Brain microvascular endothelial cell (primary cell): ENCODE measurements at regions not wholly inside any gene's neighbourhood (a gene's known extent, or its start where the extent isn't known, plus 50 kb on each side); places are given as distances from the start of the nearest gene placed in this dataset.
"Not testable (repeated sequence)": the region's sequence is repeated elsewhere in the genome, so short reads cannot be mapped to it uniquely, and the experiment has no call there.

Source experiments
- DNase-seq: peaks from one replicate; pipeline ENCODE4 v3.0.0-alpha.2; 2020
- H3K27ac ChIP-seq: fragments of 250-450 bp; sonication (Bioruptor Pico); 2 replicates; pipeline ENCODE4 v1.5.1; 2020; ENCODE audit warnings: mild to moderate bottlenecking, moderate library complexity
- H3K27me3 ChIP-seq: fragments of 250-450 bp; sonication (Bioruptor Pico); replicated peaks from 2 replicates; pipeline ENCODE4 v1.5.1; 2020; ENCODE audit warnings: mild to moderate bottlenecking
- H3K36me3 ChIP-seq: fragments of 250-450 bp; sonication (Bioruptor Pico); replicated peaks from 2 replicates; pipeline ENCODE4 v1.5.1; 2020; ENCODE audit warnings: mild to moderate bottlenecking
- H3K4me3 ChIP-seq: 2 replicates; pipeline ENCODE4 v1.5.1; 2011; ENCODE audit warnings: low read depth, mild to moderate bottlenecking, control low read depth, low read length, moderate library complexity
- in situ Hi-C: cut with HindIII; loops from 2 replicates; pipeline ENCODE4 v1.10.0; 2017; ENCODE audit warnings: low sequenced_read_pairs, low pct_ligation_motif_present
- TF ChIP-seq, protein P1 (sequence below): IDR thresholded peaks from 2 replicates; pipeline ENCODE4 v1.5.1; 2011; ENCODE audit warnings: low read depth, mild to moderate bottlenecking, moderate library complexity, low read length, control low read depth, inconsistent platforms; ENCODE audit errors: missing control alignments

DNA sequence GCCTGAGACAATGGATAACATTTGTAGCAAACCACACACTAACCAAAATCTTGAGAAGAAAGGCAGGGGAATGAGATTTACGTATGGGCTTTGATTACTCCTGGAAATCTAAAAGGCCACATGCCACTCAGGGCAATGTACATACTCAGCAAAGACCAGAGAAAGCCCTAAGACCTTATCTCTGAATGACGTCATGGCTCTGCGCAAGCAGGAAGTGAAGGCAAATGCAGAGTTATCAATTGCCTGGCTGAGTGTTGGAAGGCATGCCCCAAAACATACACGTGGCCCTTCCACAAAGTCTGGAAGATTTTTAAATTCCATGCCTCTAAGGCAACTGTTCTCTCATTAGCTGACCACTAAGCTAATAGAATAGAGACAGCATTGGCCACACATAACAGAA lies 90.9 kb upstream of the NRBF2 start:
- no peaks in the 10 kb centered on the region for H3K36me3 ChIP-seq
- peak; percentile 40 for DNase-seq
- H3K4me3 ChIP-seq: no peak overlapping the region
- H3K27me3 ChIP-seq: no peaks in the 10 kb centered on the region
- in situ Hi-C loops: no loop called here
- TF ChIP-seq, protein P1, sequence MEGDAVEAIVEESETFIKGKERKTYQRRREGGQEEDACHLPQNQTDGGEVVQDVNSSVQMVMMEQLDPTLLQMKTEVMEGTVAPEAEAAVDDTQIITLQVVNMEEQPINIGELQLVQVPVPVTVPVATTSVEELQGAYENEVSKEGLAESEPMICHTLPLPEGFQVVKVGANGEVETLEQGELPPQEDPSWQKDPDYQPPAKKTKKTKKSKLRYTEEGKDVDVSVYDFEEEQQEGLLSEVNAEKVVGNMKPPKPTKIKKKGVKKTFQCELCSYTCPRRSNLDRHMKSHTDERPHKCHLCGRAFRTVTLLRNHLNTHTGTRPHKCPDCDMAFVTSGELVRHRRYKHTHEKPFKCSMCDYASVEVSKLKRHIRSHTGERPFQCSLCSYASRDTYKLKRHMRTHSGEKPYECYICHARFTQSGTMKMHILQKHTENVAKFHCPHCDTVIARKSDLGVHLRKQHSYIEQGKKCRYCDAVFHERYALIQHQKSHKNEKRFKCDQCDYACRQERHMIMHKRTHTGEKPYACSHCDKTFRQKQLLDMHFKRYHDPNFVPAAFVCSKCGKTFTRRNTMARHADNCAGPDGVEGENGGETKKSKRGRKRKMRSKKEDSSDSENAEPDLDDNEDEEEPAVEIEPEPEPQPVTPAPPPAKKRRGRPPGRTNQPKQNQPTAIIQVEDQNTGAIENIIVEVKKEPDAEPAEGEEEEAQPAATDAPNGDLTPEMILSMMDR: no peak
- H3K27ac ChIP-seq: no peak overlapping the region

DNA sequence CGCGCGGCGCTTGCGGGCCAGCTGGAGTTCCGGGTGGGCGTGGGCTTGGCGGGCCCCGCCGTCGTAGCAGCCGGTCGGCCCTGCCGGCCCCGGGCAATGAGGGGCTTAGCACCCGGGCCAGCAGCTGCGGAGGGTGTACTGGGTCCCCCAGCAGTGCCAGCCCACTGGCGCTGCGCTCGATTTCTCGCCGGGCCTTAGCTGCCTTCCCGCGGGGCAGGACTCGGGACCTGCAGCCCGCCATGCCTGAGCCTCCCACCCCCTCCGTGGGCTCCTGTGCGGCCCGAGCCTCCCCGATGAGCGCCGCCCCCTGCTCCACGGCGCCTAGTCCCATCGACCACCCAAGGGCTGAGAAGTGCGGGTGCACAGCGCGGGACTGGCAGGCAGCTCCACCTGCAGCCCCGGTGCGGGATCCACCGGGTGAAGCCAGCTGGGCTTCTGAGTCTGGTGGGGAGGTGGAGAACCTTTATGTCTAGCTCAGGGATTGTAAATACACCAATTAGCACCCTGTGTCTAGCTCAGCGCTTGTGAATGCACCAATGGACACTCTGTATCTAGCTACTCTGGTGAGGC lies 99.4 kb upstream of the NRBF2 start:
- in situ Hi-C loops, DNase-seq, H3K27me3 ChIP-seq, H3K4me3 ChIP-seq, H3K36me3 ChIP-seq, H3K27ac ChIP-seq: not testable (repeated sequence)

DNA sequence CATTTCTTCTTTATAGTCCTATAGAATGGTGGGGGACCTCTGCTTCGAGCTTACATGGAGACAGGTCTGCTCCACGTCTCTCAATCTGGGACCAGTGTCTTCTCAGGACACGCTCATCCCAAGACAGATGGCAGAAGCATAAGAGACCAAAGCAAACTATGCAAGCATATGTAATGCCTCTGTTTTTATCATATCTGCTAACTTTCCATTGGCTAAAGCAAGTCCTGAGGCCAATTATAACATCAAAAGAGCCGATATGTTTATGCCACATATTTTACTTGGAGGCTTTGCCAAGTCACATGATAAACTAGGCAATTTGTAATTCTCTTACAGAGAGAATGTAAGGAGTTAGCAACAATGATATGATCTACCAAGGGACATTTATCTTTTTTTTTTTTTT lies 102.6 kb upstream of the NRBF2 start:
- Histone ChIP-seq H3K27me3 (no peaks in the 10 kb centered on the region), H3K36me3 (no peaks in the 10 kb centered on the region), H3K4me3 (no peak overlapping the region), H3K27ac (no peak overlapping the region)
- in situ Hi-C loops: no loop called here
- TF ChIP-seq, protein P1: no peak
- no peak for DNase-seq

DNA sequence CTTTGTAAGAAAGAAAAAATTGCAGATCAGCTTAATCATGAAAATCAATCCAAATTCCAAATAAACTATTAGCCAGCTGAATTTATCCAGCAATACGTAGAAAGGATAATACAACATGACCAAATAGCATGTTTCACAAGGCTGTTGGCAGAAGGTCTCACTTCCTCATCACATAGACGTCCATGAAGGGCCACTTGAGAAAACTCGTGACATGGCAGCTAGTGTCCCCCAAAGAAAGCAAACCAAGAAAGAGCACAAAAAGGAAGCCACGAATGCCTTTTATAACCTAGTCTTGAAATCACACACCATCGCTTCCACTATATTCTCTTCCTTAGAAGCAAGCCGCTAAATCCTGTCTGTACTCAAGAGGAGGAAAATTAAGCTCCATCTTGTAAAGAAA lies 105.6 kb upstream of the NRBF2 start:
- no peak overlapping the region for H3K27ac ChIP-seq
- in situ Hi-C loops: no loop called here
- H3K36me3 ChIP-seq: no peaks in the 10 kb centered on the region
- no peak for DNase-seq
- H3K27me3 ChIP-seq: no peaks in the 10 kb centered on the region
- TF ChIP-seq, protein P1: no peak
- no peak overlapping the region for H3K4me3 ChIP-seq

DNA sequence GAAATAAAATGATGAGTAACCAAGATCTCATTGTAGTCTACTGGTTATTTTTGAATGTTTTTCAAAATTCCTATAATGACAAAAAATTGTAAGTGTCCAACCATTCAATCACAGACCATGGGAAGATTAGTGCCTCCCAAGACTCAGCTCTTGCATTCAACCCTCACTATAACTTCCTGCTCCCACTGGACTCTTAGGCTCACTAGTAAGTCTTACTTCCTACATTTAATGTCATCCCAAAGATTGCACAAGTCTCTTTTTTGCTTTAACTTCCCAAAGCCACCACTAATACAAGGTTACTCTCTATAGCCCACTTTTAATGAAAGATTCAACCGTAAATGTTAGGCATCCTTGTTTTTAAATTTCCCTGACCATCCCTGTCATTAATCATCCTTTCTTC lies 111.9 kb upstream of the NRBF2 start:
- in situ Hi-C loops: no loop called here
- Histone ChIP-seq H3K4me3 (no peak overlapping the region), H3K36me3 (no peaks in the 10 kb centered on the region), H3K27ac (no peak overlapping the region), H3K27me3 (no peaks in the 10 kb centered on the region)
- TF ChIP-seq, protein P1: no peak
- DNase-seq: no peak

DNA sequence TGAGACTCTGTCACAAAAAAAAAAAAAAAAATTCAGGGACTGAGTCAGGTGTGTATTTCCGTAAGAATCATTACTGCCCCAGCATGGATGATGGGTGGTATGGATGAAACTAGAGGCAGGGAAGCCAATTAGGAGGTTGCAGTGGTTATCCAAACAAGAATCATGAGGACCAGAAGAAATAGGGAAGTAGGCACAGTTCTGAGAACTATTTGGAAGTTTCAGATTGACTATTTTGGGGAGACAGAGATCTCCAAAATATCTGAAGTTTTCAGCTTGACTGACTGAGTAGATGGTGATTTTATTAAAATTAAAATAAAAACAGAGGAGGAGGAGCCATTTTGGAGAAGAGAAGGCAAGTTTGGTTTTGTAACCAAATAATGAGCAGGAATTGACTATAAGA lies 119.4 kb upstream of the NRBF2 start:
- TF ChIP-seq, protein P1: no peak
- Histone ChIP-seq H3K27me3 (no peaks in the 10 kb centered on the region), H3K4me3 (no peak overlapping the region), H3K27ac (no peak overlapping the region), H3K36me3 (no peaks in the 10 kb centered on the region)
- no peak for DNase-seq
- in situ Hi-C loops: no loop called here
